ENCODE measurements at regions not wholly inside any gene's neighbourhood (a gene's known extent, or its start where the extent isn't known, plus 50 kb on each side); places are given as distances from the start of the nearest gene placed in this dataset.

DNA sequence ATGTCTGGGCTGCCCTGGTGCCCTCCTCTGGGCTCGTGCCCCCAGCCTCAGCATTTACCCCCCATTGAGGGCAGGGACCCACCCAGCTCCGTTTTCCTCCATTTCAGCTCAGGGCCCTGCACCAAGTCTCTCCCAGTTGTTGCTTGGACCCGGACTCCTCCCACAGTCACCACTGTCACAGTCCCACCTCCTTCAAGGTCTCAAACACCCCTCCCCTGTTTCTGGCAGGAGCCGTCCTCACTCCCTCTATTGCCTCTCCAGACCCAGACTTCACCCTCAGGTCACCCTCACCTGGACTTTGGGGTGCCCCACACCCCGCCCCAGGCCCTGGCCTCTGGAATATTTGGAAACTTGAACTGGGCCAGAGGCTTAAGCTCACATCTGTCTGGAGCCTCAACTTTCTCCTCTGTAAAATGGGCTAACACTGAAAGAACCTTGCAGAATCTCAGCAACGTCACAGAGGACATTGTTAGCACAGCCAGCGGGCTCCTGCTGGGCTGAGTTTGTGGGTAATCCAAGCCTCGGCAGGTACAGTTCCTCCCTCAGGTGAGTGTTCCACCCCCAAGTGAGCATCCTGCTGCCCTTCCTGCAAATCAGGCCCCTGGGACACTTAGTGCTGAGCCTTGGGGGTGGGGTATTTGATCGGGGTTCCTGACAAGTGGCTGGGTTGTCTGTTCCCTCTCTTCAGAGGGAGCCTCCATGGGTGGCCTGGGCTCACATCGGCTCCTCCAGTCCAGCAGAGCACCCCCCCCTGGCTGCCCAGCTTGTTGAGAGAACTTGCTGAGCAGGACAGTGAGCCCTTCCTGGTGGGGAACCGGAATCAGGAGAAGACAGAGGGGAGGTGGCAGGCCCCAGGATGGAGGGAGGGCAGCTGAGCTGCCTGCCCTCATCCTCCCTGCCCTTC lies 130.1 kb downstream of the C9orf50 start:
- no peak for DNase-seq (ENCODE audit: low read depth in 2 of 3, low spot score in 2 of 3)

DNA sequence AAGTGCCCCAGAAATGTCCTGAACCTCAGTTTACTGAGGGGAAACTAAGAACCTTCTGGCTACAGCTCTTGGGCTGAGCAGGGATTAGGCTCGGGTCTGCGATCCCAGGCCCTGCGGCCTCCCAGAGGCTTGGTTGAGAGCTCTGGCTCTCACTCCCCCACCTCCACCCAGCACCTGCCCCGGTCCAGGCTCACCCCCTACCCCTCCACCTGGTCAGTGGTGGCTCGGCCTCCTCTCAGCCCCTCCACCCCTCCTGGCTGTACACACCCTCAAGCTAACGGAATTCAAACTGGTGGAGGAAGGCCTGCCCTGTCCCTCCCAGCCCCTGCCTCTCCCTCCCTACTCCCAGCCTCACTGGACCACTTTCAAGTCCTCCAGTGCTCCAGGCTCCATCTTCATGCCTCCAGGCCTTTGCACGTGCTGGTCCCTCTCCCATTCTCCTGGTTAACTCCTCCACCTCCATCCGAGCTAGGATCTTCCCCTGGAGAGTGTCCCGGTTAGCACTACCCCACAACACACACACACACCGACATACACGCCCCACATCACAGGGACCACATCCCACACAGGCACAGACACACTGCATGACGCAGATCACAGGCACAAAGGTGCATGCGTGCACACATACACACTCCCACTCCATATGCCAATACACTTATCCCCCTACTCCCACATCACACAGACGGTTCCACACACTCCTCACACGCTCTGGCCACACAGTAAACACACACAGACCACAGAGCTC lies 130.9 kb downstream of the C9orf50 start:
- no peak for DNase-seq (ENCODE audit: low read depth in 2 of 3, low spot score in 2 of 3)

DNA sequence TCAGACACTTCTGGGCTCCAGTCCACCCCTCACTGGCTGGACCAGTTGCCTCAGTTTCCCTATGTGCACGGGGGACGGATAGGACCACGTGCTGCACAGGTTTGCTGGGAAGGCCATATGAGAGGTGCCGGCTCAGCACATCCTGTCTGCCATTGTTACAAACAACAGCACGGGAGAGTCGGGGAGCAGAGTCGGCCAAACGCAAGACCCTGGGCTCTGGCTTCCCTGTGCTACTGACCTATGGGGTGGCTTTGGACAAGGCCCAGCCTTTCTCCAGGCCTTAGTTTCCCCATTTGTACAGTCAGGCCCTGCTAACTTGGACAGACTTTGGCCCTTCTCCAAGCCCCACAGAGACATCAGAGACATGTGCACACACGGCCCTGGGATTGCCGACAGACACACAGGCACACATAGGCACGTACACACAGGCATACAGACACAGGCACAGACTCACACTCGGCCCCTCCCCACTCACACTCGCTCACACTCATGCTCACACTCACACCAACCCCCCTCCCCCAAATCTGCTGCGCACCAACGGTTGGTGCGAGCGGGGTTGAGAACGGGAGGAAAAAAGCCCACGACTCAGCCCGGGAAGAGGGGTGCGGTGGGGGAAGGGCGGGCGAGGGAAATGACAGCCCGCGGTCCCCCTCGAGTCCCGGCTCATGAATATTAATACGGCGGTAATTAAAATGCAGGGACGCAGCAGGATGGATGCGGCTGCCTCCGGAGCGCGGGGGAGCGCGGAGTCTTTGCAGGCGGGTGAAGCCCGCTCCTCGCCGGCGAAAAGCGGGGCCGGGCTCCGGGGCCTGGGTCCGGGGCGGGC lies 133.0 kb downstream of the C9orf50 start:
- no peak for DNase-seq (ENCODE audit: low read depth in 2 of 3, low spot score in 2 of 3)

DNA sequence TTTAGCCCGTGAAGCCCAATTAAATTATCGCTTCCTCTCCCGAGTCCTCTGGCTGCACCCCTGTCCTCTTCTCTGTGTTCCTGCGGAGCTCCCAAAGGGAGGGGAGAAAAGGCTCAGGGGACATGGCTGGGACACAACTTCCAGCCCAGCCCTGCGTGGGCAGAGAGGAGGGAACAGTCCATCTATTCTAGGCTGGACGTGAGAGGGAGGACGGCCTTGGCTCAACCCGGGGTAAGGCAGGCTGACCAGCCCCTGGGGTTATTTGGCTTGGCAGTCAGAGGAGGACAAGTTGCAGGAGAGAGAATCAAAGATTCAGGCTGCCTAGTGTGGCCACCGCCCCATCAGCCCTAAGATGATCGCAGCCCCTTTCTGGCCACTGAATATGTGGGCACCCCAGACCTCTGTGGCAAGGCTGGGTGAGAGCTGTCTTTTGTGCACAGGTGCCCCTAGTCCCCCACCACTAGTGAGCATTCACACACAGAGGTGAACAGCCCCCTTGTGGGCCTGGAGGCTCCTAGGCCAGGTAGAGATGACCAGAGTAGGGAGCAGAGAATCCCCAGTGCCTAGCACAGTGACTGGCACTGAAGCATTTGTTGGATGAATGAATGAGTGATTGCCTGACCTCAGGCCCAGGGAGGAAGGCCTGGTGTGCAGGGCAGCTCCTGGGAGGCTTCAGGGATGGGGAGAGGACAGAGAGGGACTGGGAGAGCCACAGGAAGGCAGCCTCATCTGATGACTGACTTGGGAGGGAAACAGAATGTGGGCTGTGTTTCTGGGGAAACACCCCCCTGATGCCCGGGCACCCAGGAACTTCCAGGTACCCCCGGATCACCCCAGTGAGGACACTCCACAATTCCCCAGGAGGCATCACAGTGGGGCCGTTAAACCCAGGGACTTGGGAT lies 133.9 kb downstream of the C9orf50 start:
- no peak for DNase-seq (ENCODE audit: low read depth in 2 of 3, low spot score in 2 of 3)

- no peak for DNase-seq (ENCODE audit: low read depth in 2 of 3, low spot score in 2 of 3)
These were observed 135.6 kb downstream of the C9orf50 start for GRCh38 chr9:129485145-129485774.

- DNase-seq (ENCODE audit: low read depth in 2 of 3, low spot score in 2 of 3): no peak
These were observed 136.4 kb downstream of the C9orf50 start for GRCh38 chr9:129484352-129485000.

- no peak for DNase-seq (ENCODE audit: low read depth in 2 of 3, low spot score in 2 of 3)
These were observed 137.2 kb downstream of the C9orf50 start for GRCh38 chr9:129483415-129484351.

GRCh38 chr9:129482521-129483414 lies 138.1 kb downstream of the C9orf50 start:
- DNase-seq (ENCODE audit: low read depth in 2 of 3, low spot score in 2 of 3): no peak

DNA sequence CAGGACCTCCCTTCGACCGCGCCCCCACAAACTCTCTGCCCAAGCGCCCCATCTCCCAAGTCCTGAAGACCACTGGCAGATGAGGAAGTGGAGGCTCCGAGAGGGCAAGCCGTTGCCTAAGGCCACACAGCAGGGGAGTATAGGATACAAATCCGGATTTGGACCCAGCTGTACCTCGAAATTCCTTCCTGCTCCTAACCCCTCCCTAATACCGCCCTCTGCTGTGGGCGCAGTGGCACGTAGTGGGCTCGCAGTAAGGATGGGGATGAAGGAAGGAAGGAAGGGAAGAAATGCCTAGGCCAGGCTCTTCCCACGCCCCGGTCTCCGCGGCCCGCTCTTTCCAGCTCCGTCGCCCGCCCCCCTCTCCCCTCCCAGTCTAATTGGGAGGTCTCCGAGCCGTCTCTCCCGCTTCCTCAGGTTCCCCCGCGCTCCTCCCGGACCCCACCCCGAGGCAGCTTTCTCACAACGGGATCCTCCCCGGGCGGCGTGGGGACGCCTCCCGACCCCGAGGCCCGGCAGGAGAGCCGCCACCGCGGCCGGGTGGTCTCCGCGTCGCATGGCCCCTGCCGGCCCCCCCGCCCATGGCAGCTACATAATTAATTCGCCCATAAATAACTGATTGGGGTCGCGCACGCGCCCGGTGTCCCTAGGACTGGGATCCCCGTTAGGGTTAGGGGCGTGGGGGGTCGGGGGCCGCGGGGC lies 138.9 kb downstream of the C9orf50 start:
- no peak for DNase-seq (ENCODE audit: low read depth in 2 of 3, low spot score in 2 of 3)

DNA sequence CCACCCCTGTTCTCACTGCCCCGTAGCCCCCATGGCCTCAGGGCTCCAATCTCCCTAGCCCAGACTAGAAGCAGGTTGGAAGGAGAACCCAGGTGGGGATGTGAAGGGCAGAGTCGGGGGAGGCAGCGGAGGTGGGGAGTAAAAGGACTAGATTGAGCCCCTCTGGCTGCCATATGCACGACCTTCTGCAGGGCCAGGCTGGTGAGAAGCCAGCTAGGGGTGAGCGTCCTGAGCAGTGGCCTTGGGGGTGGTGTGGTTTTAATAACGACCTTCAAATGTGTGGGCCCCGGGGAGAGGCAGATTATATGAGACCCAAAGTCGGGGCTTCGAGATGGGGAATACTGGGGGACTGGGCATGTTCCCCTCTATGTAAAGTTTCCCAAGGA lies 139.5 kb downstream of the C9orf50 start:
- no peak for DNase-seq (ENCODE audit: low read depth in 2 of 3, low spot score in 2 of 3)

- no peak for DNase-seq (ENCODE audit: low read depth in 2 of 3, low spot score in 2 of 3)
These were observed 140.2 kb downstream of the C9orf50 start for GRCh38 chr9:129480745-129481144.

DNA sequence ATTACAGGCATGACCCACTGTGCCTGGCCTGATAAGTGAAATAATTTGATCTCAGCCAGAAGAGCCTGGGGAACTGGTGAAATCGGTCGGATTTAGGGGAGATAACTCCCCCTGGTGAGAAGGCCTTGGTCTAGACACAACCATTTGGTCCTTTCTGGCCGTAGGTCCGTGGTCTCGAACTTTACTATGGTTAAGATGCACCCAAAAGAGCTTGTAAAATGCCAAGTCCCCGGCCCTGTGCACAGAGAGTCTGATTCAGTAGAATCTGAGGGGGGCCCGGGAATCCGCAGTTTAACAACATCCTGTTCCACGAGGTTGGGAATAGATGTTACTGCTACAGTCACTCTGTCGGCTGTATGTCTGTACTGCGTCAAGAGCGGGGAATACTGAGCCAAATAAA lies 140.7 kb downstream of the C9orf50 start:
- no peak for DNase-seq (ENCODE audit: low read depth in 2 of 3, low spot score in 2 of 3)

DNA sequence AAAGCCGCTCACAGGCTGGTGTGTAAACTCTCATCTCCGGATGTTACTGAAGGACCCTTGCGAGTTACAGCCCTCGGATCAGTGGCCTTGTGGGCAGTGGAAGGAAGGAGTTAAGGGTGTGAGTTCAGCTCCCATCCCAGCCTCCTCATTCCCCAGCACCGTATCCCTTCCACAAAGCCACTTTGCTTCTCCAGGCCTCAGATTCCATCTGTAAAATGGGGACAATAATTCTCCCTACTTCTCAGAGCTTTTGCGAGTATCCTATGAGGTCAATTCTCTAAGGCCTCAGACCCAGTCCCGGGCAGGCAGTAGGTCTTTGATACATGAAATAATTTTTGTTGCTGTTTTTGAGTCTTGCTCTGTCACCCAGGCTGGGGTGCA lies 141.3 kb downstream of the C9orf50 start:
- no peak for DNase-seq (ENCODE audit: low read depth in 2 of 3, low spot score in 2 of 3)

DNA sequence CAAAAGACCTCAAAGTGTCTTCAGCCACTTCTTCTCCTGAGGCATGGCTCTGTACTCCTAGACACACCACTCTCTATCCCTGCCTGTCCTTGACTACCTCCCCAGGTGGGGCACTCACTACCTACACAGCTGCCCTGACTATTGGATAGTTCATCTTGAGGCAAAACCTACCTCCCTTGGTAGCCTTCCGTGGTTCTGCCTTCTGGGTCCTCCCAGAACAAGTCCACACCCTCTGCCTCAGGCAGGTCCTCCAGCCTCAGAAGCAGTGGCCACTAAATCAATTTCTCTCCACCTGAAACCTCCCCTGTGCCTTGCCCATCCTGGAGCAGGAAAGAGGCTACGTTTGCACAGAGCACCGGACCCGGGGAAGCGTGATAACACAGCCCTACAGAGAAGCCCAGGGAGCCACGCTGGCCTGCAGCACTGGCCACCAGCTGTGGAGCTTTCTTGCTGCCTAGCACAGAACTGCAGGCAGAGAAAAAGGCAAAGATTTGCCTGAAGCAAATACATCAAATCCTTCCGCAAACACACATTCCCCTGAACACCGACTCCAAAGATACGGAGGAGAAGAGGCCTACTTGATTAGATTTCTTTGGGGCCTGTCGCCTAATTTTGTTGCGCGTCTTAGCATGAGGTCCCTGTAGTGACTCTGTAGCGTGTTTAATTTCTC lies 141.8 kb downstream of the C9orf50 start:
- no peak for DNase-seq (ENCODE audit: low read depth in 2 of 3, low spot score in 2 of 3)

DNA sequence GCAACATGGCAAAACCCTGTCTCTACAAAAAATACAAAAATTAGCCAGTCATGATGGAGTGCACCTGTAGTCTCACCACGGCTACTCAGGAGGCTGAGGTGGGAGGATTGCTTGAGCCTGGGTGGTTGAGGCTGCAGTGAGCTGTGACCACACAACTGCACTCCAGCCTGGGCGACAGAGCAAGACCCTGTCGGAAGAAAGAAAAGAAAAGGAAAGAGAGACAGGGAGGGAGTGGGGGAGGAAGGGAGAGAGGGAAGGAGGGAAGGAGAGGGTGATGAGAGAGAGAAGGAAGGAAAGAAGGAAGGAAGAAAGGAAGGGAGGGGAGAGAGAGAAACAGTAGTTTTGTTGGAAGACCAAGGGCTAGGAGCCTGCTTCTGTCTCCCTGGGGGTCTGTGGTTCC lies 142.4 kb downstream of the C9orf50 start:
- no peak for DNase-seq (ENCODE audit: low read depth in 2 of 3, low spot score in 2 of 3)

Measured in activated CD8-positive, alpha-beta memory T cell treated with anti-CD3 and anti-CD28 coated beads for 48 hours (primary cell).